ENCODE measurements at regions not wholly inside any gene's neighbourhood (a gene's known extent, or its start where the extent isn't known, plus 50 kb on each side); places are given as distances from the start of the nearest gene placed in this dataset.
"Not testable (repeated sequence)": the region's sequence is repeated elsewhere in the genome, so short reads cannot be mapped to it uniquely, and the experiment has no call there.

DNA sequence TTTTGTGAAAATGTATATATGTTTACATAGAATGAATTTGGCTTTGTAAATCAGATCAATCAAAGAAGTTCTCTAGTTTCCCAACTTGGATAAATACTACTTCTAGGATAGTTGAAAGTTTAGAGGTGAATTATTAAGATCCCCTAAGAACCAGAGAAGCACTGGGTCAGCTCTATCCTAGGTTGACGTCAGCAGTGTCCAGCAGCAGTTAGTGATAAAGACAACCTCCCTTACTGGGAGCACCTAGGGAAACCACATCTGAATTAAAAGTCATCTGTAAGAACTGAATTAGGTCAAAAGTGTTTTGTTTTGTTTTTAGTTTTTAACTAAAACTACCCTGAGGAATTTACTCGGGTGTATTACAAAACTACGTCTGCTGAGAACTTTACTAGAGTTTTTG, 178.0 kb downstream of the POLR1F start:
- H3K9me3 ChIP-seq (ENCODE audit: control insufficient read depth, low read length): no peaks in the 10 kb centered on the region
- no peak overlapping the region for H3K27ac ChIP-seq (ENCODE audit: low read length)
- H3K27me3 ChIP-seq (ENCODE audit: control insufficient read depth, insufficient read depth): no peaks in the 10 kb centered on the region
- H3K4me3 ChIP-seq (ENCODE audit: low read length): no peak overlapping the region
- DNase-seq (no peak), ATAC-seq (peak in 1 of 2 donors; percentile 83)
- 49% methylated on average over 3 of the region's 3 CpGs for WGBS
- no peaks in the 10 kb centered on the region for H3K4me1 ChIP-seq (ENCODE audit: control insufficient read depth, insufficient read depth, low read length)
- intact Hi-C loops (cut with DNase I): no loop called here

DNA sequence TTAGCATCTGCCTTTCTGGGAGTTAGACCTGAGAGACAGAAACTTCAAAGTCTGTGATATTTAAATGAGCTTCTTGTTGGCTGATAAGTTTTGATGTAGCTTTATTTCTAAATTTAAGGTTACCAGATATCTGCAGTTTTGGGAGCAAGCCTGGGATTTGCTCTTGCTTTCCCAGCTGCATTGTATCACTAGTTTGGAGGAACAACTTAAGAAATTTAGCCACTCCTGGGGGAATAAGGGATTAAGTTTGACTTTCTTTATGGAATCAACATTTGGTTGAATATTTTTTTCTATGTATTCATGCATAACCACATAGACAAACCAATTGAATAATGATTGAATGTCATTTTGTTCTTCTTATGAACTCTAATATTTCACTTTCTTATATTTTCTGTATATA, 178.6 kb downstream of the POLR1F start:
- ATAC-seq: peak in 1 of 2 donors; percentile 71
- no peak overlapping the region for H3K27ac ChIP-seq (ENCODE audit: low read length)
- no peaks in the 10 kb centered on the region for H3K27me3 ChIP-seq (ENCODE audit: control insufficient read depth, insufficient read depth)

DNA sequence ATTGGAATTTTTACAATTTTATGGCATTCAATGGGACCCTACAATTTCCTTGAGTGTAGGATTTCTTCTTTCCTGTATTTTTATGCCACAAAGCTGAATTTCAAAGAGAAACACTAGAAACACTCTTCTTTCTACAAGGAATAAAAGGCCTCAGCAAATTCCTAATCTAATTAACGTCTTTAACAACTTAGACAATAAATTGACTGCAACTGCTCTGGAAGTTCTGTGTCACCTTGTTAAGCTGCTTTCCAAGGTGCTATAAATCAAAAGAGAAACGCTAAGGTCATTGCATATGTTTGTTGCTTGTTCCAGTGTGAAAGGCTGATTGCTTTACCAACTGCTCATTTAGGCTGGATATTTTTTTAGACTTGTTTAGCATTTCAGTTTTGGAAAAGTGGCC, 182.2 kb downstream of the POLR1F start:
- no peaks in the 10 kb centered on the region for H3K27me3 ChIP-seq (ENCODE audit: control insufficient read depth, insufficient read depth)
- no peak overlapping the region for H3K27ac ChIP-seq (ENCODE audit: low read length)
- no peak overlapping the region for H3K4me3 ChIP-seq (ENCODE audit: low read length)
- no peaks in the 10 kb centered on the region for H3K9me3 ChIP-seq (ENCODE audit: control insufficient read depth, low read length)
- ATAC-seq (no peak), DNase-seq (no peak)
- intact Hi-C loops (cut with DNase I): no loop called here
- 54% methylated on average over 2 of the region's 2 CpGs for WGBS
- no peaks in the 10 kb centered on the region for H3K4me1 ChIP-seq (ENCODE audit: control insufficient read depth, insufficient read depth, low read length)

More for the DNA sequence above, 178.6 kb downstream of the POLR1F start:
- Histone ChIP-seq H3K9me3 (ENCODE audit: control insufficient read depth, low read length) (no peaks in the 10 kb centered on the region), H3K4me1 (ENCODE audit: control insufficient read depth, insufficient read depth, low read length) (no peaks in the 10 kb centered on the region), H3K4me3 (ENCODE audit: low read length) (no peak overlapping the region)
- no peak for DNase-seq
- intact Hi-C loops (cut with DNase I): no loop called here

DNA sequence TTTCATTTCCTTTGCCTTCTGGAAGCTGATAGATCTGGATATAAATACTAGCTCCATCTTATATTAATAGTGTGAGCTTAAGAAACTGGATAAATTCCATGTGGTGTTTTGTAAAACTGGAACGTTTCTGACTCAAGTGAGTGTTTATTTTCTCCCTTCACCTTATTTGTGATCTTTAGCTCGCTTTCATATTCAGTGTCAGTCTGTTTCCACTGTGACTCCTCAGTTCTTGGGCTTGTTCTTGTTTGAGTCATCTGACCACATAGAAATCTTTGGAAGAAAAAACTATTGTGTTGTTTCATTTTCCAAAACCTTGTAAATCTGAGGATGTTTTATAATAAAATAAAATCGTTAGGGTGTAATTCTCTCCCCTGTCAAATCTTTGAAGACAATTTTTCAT, 186.4 kb downstream of the POLR1F start:
- Histone ChIP-seq H3K4me3 (ENCODE audit: low read length) (no peak overlapping the region), H3K9me3 (ENCODE audit: control insufficient read depth, low read length) (no peaks in the 10 kb centered on the region), H3K4me1 (ENCODE audit: control insufficient read depth, insufficient read depth, low read length) (no peaks in the 10 kb centered on the region), H3K27ac (ENCODE audit: low read length) (no peak overlapping the region), H3K27me3 (ENCODE audit: control insufficient read depth, insufficient read depth) (no peaks in the 10 kb centered on the region)
- 49% methylated on average over 3 of the region's 3 CpGs for WGBS
- DNase-seq: no peak
- intact Hi-C loops (cut with DNase I): no loop called here
- ATAC-seq: no peak

DNA sequence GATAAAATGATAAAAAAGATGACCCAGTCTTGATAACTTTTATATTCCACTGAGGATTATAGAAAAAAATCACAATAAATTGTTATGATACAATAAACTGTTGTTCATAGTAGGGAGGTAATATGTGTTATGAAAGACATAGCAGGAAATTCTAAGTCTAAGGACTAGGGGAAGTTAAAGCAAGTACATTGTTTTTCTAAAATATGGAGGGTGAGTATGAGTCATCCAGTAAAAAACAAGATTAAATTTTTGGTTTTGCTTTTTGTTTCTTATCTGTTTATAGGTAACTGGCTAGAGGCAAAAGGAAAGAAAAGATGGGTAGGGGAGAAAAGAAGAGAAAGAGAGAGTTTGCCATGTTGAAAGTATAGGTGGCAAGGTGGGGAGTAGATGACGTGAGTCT, 188.4 kb downstream of the POLR1F start:
- WGBS: 73% methylated on average over 1 of the region's 1 CpG
- Histone ChIP-seq H3K9me3 (ENCODE audit: control insufficient read depth, low read length) (no peaks in the 10 kb centered on the region), H3K27me3 (ENCODE audit: control insufficient read depth, insufficient read depth) (no peaks in the 10 kb centered on the region), H3K27ac (ENCODE audit: low read length) (no peak overlapping the region), H3K4me3 (ENCODE audit: low read length) (no peak overlapping the region), H3K4me1 (ENCODE audit: control insufficient read depth, insufficient read depth, low read length) (no peaks in the 10 kb centered on the region)
- no peak for DNase-seq
- ATAC-seq: no peak
- intact Hi-C loops (cut with DNase I): no loop called here

DNA sequence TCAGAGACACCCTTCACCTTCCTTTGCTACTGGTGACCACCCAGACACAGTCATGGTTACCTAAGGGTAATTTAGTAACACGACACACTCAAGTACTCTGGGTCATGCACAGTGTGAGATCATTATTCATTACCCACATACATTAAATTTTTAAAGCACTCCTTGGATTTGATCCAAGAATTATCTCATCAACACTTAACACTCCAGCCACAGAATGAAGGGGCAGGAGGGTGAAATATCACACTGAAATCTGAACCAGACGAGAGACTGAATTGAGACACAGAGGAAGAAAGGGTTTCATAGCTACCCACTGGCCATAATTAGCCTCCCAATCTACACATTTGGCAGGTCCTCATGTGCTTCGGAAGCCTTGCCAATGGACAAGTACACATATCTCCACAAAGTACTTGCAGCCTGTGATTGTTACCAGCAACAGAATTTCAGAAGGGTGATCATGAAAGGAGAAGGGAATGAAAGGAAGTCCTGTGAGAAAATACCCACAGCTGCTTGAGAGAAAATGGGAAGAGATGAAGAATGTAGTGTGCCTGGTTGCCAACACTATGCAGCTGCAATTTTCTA, 189.3 kb downstream of the POLR1F start:
- intact Hi-C loops (cut with DNase I): no loop called here
- H3K27ac ChIP-seq (ENCODE audit: low read length): no peak overlapping the region
- ATAC-seq (no peak), DNase-seq (no peak)
- WGBS: 21% methylated on average over 3 of the region's 3 CpGs
- no peaks in the 10 kb centered on the region for H3K9me3 ChIP-seq (ENCODE audit: control insufficient read depth, low read length)
- no peaks in the 10 kb centered on the region for H3K27me3 ChIP-seq (ENCODE audit: control insufficient read depth, insufficient read depth)
- no peak overlapping the region for H3K4me3 ChIP-seq (ENCODE audit: low read length)
- H3K4me1 ChIP-seq (ENCODE audit: control insufficient read depth, insufficient read depth, low read length): no peaks in the 10 kb centered on the region

DNA sequence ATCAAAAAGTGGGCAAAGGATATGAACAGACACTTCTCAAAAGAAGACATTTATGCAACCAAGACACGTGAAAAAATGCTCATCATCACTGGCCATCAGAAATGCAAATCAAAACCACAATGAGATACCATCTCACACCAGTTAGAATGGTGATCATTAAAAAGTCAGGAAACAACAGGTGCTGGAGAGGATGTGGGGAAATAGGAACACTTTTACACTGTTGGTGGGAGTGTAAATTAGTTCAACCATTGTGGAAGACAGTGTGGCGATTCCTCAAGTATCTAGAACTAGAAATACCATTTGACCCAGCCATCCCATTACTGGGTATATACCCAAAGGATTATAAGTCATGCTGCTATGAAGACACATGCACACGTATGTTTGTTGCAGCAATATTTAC, 191.3 kb downstream of the POLR1F start:
- H3K4me3 ChIP-seq (ENCODE audit: low read length); H3K27me3 ChIP-seq (ENCODE audit: control insufficient read depth, insufficient read depth); H3K4me1 ChIP-seq (ENCODE audit: control insufficient read depth, insufficient read depth, low read length); DNase-seq; H3K27ac ChIP-seq (ENCODE audit: low read length); H3K9me3 ChIP-seq (ENCODE audit: control insufficient read depth, low read length); ATAC-seq; intact Hi-C loops (cut with DNase I): not testable (repeated sequence)
- 81% methylated on average over 3 of the region's 3 CpGs for WGBS

DNA sequence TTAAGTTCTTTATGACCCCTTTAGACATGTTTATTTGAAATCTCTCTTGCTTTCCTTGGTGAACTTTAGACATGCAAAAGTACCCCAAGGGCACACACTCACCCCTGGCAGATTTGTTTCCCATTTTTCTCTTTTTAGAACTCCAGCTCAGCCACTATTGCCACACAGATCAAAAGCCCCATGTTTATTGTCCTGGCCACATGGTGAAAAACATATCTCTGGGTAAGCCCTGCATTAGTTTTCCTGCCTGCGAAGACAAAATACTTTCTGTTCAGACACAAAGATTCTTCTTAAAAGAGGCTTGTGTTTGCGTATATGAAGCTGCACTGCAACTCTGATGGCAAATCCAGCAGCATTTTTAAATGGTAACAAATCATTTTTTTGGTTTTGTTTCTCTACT, 200.0 kb downstream of the POLR1F start:
- intact Hi-C loops (cut with DNase I): no loop called here
- WGBS: 78% methylated on average over 2 of the region's 2 CpGs
- Histone ChIP-seq H3K27me3 (ENCODE audit: control insufficient read depth, insufficient read depth) (no peaks in the 10 kb centered on the region), H3K4me3 (ENCODE audit: low read length) (no peak overlapping the region), H3K4me1 (ENCODE audit: control insufficient read depth, insufficient read depth, low read length) (no peaks in the 10 kb centered on the region), H3K9me3 (ENCODE audit: control insufficient read depth, low read length) (no peaks in the 10 kb centered on the region), H3K27ac (ENCODE audit: low read length) (no peak overlapping the region)
- DNase-seq (no peak), ATAC-seq (no peak)

DNA sequence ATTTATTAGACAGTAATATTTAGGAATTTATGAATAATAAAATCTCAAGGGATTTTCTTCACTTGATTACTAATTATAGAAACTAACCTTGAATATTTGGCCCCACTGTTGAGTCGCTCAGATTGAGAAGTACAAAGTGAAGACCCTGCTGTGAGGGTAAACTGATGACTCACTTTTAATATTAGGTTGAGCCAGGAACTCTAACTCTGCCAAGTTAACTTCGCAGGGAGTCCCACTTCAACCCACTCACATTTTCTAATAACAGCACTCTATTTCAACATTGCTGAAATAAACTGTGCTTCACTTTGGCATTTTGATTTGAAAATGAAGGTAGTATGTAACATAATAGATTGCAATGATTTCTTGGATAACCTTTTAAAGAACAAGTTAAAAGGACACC, 200.7 kb downstream of the POLR1F start:
- no peak overlapping the region for H3K27ac ChIP-seq (ENCODE audit: low read length)
- ATAC-seq (no peak), DNase-seq (no peak)
- no peaks in the 10 kb centered on the region for H3K9me3 ChIP-seq (ENCODE audit: control insufficient read depth, low read length)
- H3K27me3 ChIP-seq (ENCODE audit: control insufficient read depth, insufficient read depth): no peaks in the 10 kb centered on the region
- 63% methylated on average over 2 of the region's 2 CpGs for WGBS
- H3K4me1 ChIP-seq (ENCODE audit: control insufficient read depth, insufficient read depth, low read length): no peaks in the 10 kb centered on the region
- H3K4me3 ChIP-seq (ENCODE audit: low read length): no peak overlapping the region
- intact Hi-C loops (cut with DNase I): no loop called here

DNA sequence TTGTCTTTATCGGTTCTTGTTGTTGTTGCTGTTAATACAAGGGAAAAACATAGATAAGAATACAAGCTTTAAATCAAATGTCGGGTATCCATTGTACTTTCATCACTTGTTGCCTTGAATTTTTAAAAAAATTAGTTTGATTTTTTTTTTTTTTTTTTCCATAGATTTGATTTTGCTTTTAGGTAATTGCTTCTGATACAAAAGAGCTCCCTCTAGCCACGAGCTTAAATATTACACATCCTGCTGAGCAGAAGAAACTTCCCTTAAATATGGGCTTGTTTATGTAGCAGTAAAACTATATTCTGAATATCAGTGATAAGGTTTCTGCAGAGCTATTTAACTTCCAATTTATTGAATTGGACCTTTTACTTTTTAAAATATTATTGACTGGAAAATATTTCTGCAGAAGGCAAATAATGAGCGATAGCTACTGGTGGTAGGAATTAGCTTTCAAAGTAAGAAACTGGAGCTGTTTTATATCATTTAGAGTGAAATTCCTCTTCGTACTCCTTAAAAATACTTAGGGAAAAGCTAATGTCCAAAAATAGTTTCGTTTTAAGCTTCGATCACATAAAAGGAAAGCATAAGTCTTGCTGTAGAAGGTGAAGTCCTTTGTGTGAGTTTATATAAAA, 216.9 kb downstream of the POLR1F start:
- no peaks in the 10 kb centered on the region for H3K9me3 ChIP-seq (ENCODE audit: control insufficient read depth, low read length)
- DNase-seq (no peak), ATAC-seq (no peak)
- H3K4me3 ChIP-seq (ENCODE audit: low read length): no peak overlapping the region
- no peaks in the 10 kb centered on the region for H3K27me3 ChIP-seq (ENCODE audit: control insufficient read depth, insufficient read depth)
- no peaks in the 10 kb centered on the region for H3K4me1 ChIP-seq (ENCODE audit: control insufficient read depth, insufficient read depth, low read length)
- intact Hi-C loops (cut with DNase I): no loop called here
- WGBS: 54% methylated on average over 7 of the region's 7 CpGs
- no peak overlapping the region for H3K27ac ChIP-seq (ENCODE audit: low read length)

DNA sequence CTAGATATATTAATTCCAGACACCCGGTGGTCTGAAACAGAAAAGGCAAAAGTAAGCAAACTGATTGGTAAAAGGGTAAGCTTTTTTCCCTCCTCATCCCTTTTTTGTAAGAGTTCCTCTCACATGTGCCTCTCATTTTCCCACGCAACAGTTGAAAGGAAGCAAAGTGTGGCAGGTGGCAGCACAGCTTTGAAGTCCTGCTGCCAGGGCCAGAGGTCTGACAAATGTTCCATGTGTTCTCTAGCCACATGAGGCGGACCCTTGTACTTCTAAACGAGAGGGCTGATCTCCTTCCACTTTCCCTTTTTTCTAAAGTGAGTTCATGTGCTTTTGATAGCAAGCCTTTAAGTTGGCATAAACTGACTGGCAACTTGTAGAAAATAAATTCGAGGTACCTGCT, 217.5 kb downstream of the POLR1F start:
- ATAC-seq: no peak
- WGBS: 72% methylated on average over 5 of the region's 5 CpGs
- intact Hi-C loops (cut with DNase I): no loop called here

More for the DNA sequence above, 217.5 kb downstream of the POLR1F start:
- H3K27ac ChIP-seq (ENCODE audit: low read length): no peak overlapping the region
- no peaks in the 10 kb centered on the region for H3K9me3 ChIP-seq (ENCODE audit: control insufficient read depth, low read length)
- no peak for DNase-seq
- no peaks in the 10 kb centered on the region for H3K27me3 ChIP-seq (ENCODE audit: control insufficient read depth, insufficient read depth)
- H3K4me3 ChIP-seq (ENCODE audit: low read length): no peak overlapping the region
- no peaks in the 10 kb centered on the region for H3K4me1 ChIP-seq (ENCODE audit: control insufficient read depth, insufficient read depth, low read length)
